ENCODE measurements at regions not wholly inside any gene's neighbourhood (a gene's known extent, or its start where the extent isn't known, plus 50 kb on each side); places are given as distances from the start of the nearest gene placed in this dataset.
"Not testable (repeated sequence)": the region's sequence is repeated elsewhere in the genome, so short reads cannot be mapped to it uniquely, and the experiment has no call there.

DNA sequence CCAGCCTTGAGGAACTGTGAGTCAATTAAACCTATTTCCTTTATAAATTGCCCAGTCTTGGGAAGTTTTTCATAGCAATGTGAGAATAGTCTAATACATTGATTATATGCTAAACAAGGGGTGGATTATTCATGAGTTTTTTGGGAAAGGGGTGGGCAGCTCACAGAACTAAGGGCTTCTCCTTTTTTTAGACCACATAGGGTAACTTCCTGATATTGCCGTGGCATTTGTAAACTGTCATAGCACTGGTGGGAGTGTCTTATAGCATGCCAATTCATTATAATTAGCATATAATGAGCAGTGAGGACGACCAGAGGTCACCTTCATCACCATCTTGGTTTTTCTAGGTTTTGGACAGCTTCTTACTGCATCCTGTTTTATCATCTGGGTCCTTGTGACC lies 72.4 kb upstream of the PRKX start:
- H3K4me1 Mint-ChIP-seq; H3K9me3 Mint-ChIP-seq; DNase-seq (ENCODE audit: low spot score in 2 of 2); ATAC-seq; H3K36me3 Mint-ChIP-seq; H3K4me3 Mint-ChIP-seq; H3K27ac Mint-ChIP-seq: not testable (repeated sequence)

DNA sequence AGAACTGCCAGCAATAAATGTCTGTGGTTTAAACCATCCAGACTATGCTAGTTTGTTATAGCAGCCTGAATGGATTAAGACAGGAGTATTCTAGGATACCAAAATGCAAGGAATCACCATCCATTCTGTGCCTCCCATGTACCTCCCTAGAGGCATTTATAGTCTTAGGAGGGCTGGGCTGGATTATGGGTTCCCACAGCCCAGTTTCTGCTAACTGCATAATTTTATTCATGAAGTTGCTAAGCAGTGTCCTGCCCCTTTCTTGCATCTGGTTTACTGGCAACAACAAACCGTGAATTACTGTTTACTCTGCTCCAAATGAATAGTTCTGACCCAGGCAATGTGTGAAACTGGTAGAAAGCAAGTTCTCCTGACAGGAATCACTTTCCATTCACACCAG lies 67.1 kb upstream of the PRKX start:
- no peaks in the 10 kb centered on the region for H3K36me3 Mint-ChIP-seq
- no peaks in the 10 kb centered on the region for H3K4me1 Mint-ChIP-seq
- H3K4me3 Mint-ChIP-seq, result no peak overlapping the region
- ATAC-seq, result no peak
- no peak overlapping the region for H3K27ac Mint-ChIP-seq
- no peaks in the 10 kb centered on the region for H3K9me3 Mint-ChIP-seq
- DNase-seq (ENCODE audit: low spot score in 2 of 2), result no peak

DNA sequence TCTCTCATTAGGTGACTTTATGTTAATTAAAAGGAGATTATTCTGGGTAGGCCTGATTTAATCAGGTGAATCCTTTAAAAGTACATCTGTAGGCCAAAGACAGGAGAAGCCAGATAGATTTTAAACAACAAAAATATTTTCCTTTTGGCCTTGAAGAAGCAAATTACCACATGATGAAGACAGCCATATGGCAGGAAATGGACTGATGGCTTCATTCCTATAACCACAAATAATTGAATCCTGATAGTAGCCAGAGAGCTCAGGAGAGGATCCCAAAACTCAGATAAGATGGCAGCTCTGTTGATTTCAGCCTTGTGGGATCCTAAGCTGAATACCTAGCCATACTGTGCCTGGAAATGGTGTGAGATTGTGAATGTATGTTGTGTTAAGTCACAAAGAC lies 66.1 kb upstream of the PRKX start:
- Mint-ChIP-seq H3K27ac (peak overlapping the region; percentile 26), H3K4me1 (no peaks in the 10 kb centered on the region), H3K4me3 (no peak overlapping the region), H3K36me3 (no peaks in the 10 kb centered on the region), H3K9me3 (no peaks in the 10 kb centered on the region)
- DNase-seq (ENCODE audit: low spot score in 2 of 2) (no peak), ATAC-seq (no peak)

DNA sequence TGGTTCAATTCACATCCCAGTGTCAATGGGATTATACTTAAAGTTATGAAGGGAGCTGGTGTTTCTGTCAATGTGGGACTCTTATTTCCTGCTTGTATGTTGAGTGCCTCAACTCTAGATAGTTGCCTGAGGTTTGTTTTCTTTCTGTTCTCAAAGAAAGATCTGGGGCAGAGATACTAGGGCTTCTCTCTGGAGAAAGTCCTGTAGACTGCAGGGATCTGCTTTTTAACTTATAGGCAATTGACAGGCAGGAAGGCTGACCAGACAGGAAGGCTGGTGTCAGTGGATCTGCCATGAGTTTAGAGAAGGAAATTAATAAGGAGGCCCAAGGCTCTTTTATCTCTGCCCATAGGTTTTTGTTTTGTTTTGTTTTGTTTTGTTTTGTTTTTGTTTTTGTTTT lies 64.0 kb upstream of the PRKX start:
- ATAC-seq, result no peak
- Mint-ChIP-seq H3K27ac (no peak overlapping the region), H3K36me3 (no peaks in the 10 kb centered on the region), H3K4me3 (no peak overlapping the region), H3K9me3 (no peaks in the 10 kb centered on the region), H3K4me1 (no peaks in the 10 kb centered on the region)
- no peak for DNase-seq (ENCODE audit: low spot score in 2 of 2)

DNA sequence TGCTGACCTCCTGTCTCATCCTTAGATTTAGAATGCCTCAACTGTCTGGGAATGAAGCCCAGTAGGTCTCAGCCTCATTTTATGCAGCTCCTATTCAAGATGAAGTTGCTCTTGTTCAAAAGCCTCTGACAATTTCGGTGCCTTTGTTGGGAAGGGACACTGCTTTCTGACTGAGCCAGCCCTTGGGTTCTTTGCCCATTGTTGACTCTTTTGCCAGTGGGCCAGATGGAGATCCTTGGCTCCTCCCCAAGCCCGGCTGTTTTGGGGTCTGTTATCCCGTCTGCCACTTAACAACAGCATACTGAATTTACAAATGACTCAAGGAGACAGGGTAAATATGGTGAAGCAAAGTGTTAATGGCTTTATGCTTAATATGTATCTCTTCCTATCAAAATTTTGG lies 58.3 kb upstream of the PRKX start:
- Mint-ChIP-seq H3K36me3 (no peaks in the 10 kb centered on the region), H3K4me1 (no peaks in the 10 kb centered on the region), H3K4me3 (no peak overlapping the region), H3K9me3 (no peaks in the 10 kb centered on the region), H3K27ac (no peak overlapping the region)
- ATAC-seq (no peak), DNase-seq (ENCODE audit: low spot score in 2 of 2) (no peak)

DNA sequence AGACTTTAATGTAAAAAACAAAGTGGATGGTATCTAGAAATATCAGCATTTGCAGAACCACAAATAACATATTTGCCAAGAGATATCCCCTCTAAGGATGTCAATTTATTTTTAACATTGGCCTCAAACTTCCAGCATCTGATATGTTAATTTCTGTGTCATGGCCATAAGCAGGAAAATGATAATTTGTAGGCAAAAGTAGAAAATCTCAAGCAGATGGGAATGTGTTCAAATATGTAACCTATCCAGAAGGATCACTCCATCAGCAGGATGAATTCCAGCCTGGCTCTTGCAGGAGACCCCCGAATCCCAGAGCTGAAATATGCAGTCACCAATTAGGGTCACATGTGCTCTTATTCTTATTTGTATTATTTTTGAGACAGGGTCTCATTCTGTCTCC lies 55.4 kb upstream of the PRKX start:
- no peak overlapping the region for H3K27ac Mint-ChIP-seq
- ATAC-seq, result no peak
- H3K9me3 Mint-ChIP-seq, result peaks cover 6% of the 10 kb centered on the region
- H3K4me3 Mint-ChIP-seq, result no peak overlapping the region
- DNase-seq (ENCODE audit: low spot score in 2 of 2), result no peak
- no peaks in the 10 kb centered on the region for H3K4me1 Mint-ChIP-seq
- H3K36me3 Mint-ChIP-seq, result no peaks in the 10 kb centered on the region
